ENCODE measurements at regions not wholly inside any gene's neighbourhood (a gene's known extent, or its start where the extent isn't known, plus 50 kb on each side); places are given as distances from the start of the nearest gene placed in this dataset.

DNA sequence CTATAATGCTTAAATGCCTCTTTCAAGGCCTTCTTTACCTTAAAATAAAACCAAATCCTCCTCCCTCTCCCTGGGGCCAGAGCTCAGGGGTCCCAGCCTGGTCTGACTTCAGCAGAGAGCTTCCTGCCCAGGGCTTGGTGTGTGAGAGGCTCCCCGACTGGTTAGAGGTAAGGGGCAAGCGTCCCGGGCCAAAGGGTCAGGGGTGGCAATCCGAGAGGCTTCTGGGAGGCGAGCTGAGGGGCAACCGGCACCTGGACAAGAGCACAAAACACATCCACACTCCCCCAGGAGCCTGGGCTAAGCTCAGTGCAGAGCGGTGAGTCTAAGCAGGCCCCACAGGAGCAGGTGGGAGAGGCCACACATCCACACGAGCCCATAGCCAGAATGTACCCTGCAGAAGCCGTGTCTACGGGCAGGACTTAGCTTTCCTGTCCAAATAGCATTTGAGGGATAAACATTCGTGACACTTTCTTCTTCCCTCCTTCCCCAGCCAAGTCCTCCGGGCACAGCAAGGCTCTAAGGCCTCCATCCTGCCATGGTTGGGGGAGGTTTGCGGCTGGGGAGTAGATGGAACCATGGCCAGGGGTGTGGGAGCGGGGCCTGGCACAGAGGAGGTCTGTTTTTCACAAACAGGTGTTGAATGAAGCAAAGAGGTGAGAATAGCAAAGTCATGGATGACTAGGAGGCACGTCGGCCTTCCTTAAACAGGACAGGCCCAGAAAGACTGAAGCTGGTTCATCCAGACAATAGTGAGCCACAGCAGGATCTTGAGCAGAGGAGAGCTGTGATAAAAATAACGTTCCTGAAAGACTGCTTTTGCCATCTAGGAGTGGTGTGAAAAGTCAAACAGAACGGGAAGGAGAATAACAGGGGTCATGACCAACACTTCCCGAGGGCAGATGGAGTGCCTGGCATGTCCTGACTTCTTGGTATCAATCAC lies 98.7 kb upstream of the IQSEC1 start:
- in situ Hi-C loops (cut with MboI) = no loop called here
- Histone ChIP-seq H3K4me3 (no peak overlapping the region), H3K9me3 (ENCODE audit: low read depth) (no peaks in the 10 kb centered on the region), H4K20me1 (ENCODE audit: insufficient read depth) (no peaks in the 10 kb centered on the region), H3K27me3 (replicated peaks; ENCODE audit: insufficient read depth) (no peaks in the 10 kb centered on the region; the same call in 1 of the 2 replicates), H3K4me2 (ENCODE audit: unreplicated experiment) (no peak overlapping the region), H3K9me2 (ENCODE audit: insufficient read depth) (no peaks in the 10 kb centered on the region), H3K79me2 (ENCODE audit: insufficient read depth) (no peaks in the 10 kb centered on the region), H3K9ac (no peak overlapping the region), H3F3A (ENCODE audit: insufficient read depth) (no peaks in the 10 kb centered on the region), H3K27ac (no peak overlapping the region), H2AFZ (no peak overlapping the region), H3K4me1 (ENCODE audit: insufficient read depth) (no peaks in the 10 kb centered on the region), H3K36me3 (ENCODE audit: low read depth) (no peaks in the 10 kb centered on the region)
- DNase-seq = no peak
- WGBS, 2 experiments (ENCODE audit: low coverage in 1 of 2, low lambda C conversion rate in 2 of 2, missing lambda C conversion rate in 2 of 2) = 35 to 37% methylated on average over 19 of the region's 19 CpGs
- no peak for TF ChIP-seq EZH2phosphoT487 (IDR thresholded peaks at IDR 0.05; ENCODE audit: insufficient read depth, low read depth)
- TF ChIP-seq EZH2 (IDR thresholded peaks at IDR 0.05; ENCODE audit: insufficient read depth, poor library complexity, severe bottlenecking) = no peak

GRCh38 chr3:13170317-13170716 lies 97.1 kb upstream of the IQSEC1 start:
- H3K9me3 ChIP-seq (ENCODE audit: low read depth) = no peaks in the 10 kb centered on the region
- TF ChIP-seq EZH2 (IDR thresholded peaks at IDR 0.05; ENCODE audit: insufficient read depth, poor library complexity, severe bottlenecking) = no peak
- TF ChIP-seq EZH2phosphoT487 (IDR thresholded peaks at IDR 0.05; ENCODE audit: insufficient read depth, low read depth) = no peak
- 31 to 35% methylated on average over 7 of the region's 7 CpGs for WGBS, 2 experiments (ENCODE audit: low coverage in 1 of 2, low lambda C conversion rate in 2 of 2, missing lambda C conversion rate in 2 of 2)
- DNase-seq = no peak
- in situ Hi-C loops (cut with MboI) = no loop called here
- no peaks in the 10 kb centered on the region for H3F3A ChIP-seq (ENCODE audit: insufficient read depth)
- no peaks in the 10 kb centered on the region for H3K79me2 ChIP-seq (ENCODE audit: insufficient read depth)
- H3K4me3 ChIP-seq = no peak overlapping the region
- H4K20me1 ChIP-seq (ENCODE audit: insufficient read depth) = no peaks in the 10 kb centered on the region
- H3K27ac ChIP-seq = no peak overlapping the region
- H2AFZ ChIP-seq = no peak overlapping the region
- no peaks in the 10 kb centered on the region; the same call in 1 of the 2 replicates for H3K27me3 ChIP-seq (replicated peaks; ENCODE audit: insufficient read depth)
- H3K4me2 ChIP-seq (ENCODE audit: unreplicated experiment) = no peak overlapping the region
- no peak overlapping the region for H3K9ac ChIP-seq
- no peaks in the 10 kb centered on the region for H3K4me1 ChIP-seq (ENCODE audit: insufficient read depth)
- no peaks in the 10 kb centered on the region for H3K9me2 ChIP-seq (ENCODE audit: insufficient read depth)
- no peaks in the 10 kb centered on the region for H3K36me3 ChIP-seq (ENCODE audit: low read depth)

GRCh38 chr3:13168391-13168790 lies 95.2 kb upstream of the IQSEC1 start:
- Histone ChIP-seq H2AFZ (no peak overlapping the region), H3K27ac (no peak overlapping the region), H3K4me3 (no peak overlapping the region), H3F3A (ENCODE audit: insufficient read depth) (no peaks in the 10 kb centered on the region), H3K4me2 (ENCODE audit: unreplicated experiment) (no peak overlapping the region), H3K4me1 (ENCODE audit: insufficient read depth) (no peaks in the 10 kb centered on the region), H4K20me1 (ENCODE audit: insufficient read depth) (no peaks in the 10 kb centered on the region), H3K9me3 (ENCODE audit: low read depth) (no peaks in the 10 kb centered on the region), H3K79me2 (ENCODE audit: insufficient read depth) (no peaks in the 10 kb centered on the region), H3K9me2 (ENCODE audit: insufficient read depth) (no peaks in the 10 kb centered on the region), H3K36me3 (ENCODE audit: low read depth) (no peaks in the 10 kb centered on the region), H3K9ac (no peak overlapping the region), H3K27me3 (replicated peaks; ENCODE audit: insufficient read depth) (peaks cover 5% of the 10 kb centered on the region; the same call in 1 of the 2 replicates)
- TF ChIP-seq EZH2phosphoT487 (IDR thresholded peaks at IDR 0.05; ENCODE audit: insufficient read depth, low read depth) (no peak), EZH2 (IDR thresholded peaks at IDR 0.05; ENCODE audit: insufficient read depth, poor library complexity, severe bottlenecking) (no peak)
- in situ Hi-C loops (cut with MboI) = no loop called here
- no peak for DNase-seq
- 21 to 31% methylated on average over 4 of the region's 4 CpGs for WGBS, 2 experiments (ENCODE audit: low coverage in 1 of 2, low lambda C conversion rate in 2 of 2, missing lambda C conversion rate in 2 of 2)

GRCh38 chr3:13167829-13168228 lies 94.6 kb upstream of the IQSEC1 start:
- Histone ChIP-seq H4K20me1 (ENCODE audit: insufficient read depth) (no peaks in the 10 kb centered on the region), H3K9me3 (ENCODE audit: low read depth) (no peaks in the 10 kb centered on the region), H3K36me3 (ENCODE audit: low read depth) (no peaks in the 10 kb centered on the region), H3K4me1 (ENCODE audit: insufficient read depth) (no peaks in the 10 kb centered on the region), H3F3A (ENCODE audit: insufficient read depth) (no peaks in the 10 kb centered on the region), H3K27ac (no peak overlapping the region), H3K79me2 (ENCODE audit: insufficient read depth) (no peaks in the 10 kb centered on the region), H3K4me3 (no peak overlapping the region), H3K4me2 (ENCODE audit: unreplicated experiment) (no peak overlapping the region), H3K9me2 (ENCODE audit: insufficient read depth) (no peaks in the 10 kb centered on the region), H3K9ac (no peak overlapping the region), H3K27me3 (replicated peaks; ENCODE audit: insufficient read depth) (peaks cover 5% of the 10 kb centered on the region; the same call in 1 of the 2 replicates), H2AFZ (no peak overlapping the region)
- WGBS, 2 experiments (ENCODE audit: low coverage in 1 of 2, low lambda C conversion rate in 2 of 2, missing lambda C conversion rate in 2 of 2) = 13 to 19% methylated on average over 2 of the region's 2 CpGs
- in situ Hi-C loops (cut with MboI) = no loop called here
- no peak for DNase-seq
- TF ChIP-seq EZH2 (IDR thresholded peaks at IDR 0.05; ENCODE audit: insufficient read depth, poor library complexity, severe bottlenecking) = no peak
- TF ChIP-seq EZH2phosphoT487 (IDR thresholded peaks at IDR 0.05; ENCODE audit: insufficient read depth, low read depth) = no peak
